ENCODE measurements at regions not wholly inside any gene's neighbourhood (a gene's known extent, or its start where the extent isn't known, plus 50 kb on each side); places are given as distances from the start of the nearest gene placed in this dataset.

- WGBS = 50% methylated on average over 7 of the region's 7 CpGs
- no peak overlapping the region for H3K27ac ChIP-seq
- intact Hi-C loops (cut with DNase I) = no loop called here
- H3K9me3 ChIP-seq = no peaks in the 10 kb centered on the region
- H3K4me1 ChIP-seq (replicated peaks) = no peaks in the 10 kb centered on the region
- H3K27me3 ChIP-seq (replicated peaks; ENCODE audit: insufficient read depth) = no peaks in the 10 kb centered on the region
- no peak for DNase-seq (ENCODE audit: low spot score)
- no peak overlapping the region for H3K4me3 ChIP-seq
- no peak for TF ChIP-seq POLR2AphosphoS5 (IDR thresholded peaks at IDR 0.05)
- TF ChIP-seq POLR2A (IDR thresholded peaks at IDR 0.05) = no peak
- no peak for TF ChIP-seq CTCF (IDR thresholded peaks at IDR 0.05)
- no peaks in the 10 kb centered on the region for H3K36me3 ChIP-seq
Measured at GRCh38 chr3:159843840-159844730, 144.6 kb upstream of the IL12A start.

- Histone ChIP-seq H3K9me3 (no peaks in the 10 kb centered on the region), H3K27me3 (replicated peaks; ENCODE audit: insufficient read depth) (no peaks in the 10 kb centered on the region), H3K4me1 (replicated peaks) (no peaks in the 10 kb centered on the region), H3K27ac (no peak overlapping the region), H3K4me3 (no peak overlapping the region), H3K36me3 (no peaks in the 10 kb centered on the region)
- no peak for DNase-seq (ENCODE audit: low spot score)
- intact Hi-C loops (cut with DNase I) = no loop called here
- 63% methylated on average over 4 of the region's 4 CpGs for WGBS
- TF ChIP-seq POLR2AphosphoS5 (IDR thresholded peaks at IDR 0.05) (no peak), POLR2A (IDR thresholded peaks at IDR 0.05) (no peak), CTCF (IDR thresholded peaks at IDR 0.05) (no peak)
Measured at GRCh38 chr3:159844801-159845261, 143.8 kb upstream of the IL12A start.

- no peaks in the 10 kb centered on the region for H3K4me1 ChIP-seq (replicated peaks)
- no peak for TF ChIP-seq CTCF (IDR thresholded peaks at IDR 0.05)
- no peak for TF ChIP-seq POLR2A (IDR thresholded peaks at IDR 0.05)
- no peak for TF ChIP-seq POLR2AphosphoS5 (IDR thresholded peaks at IDR 0.05)
- no peak overlapping the region for H3K4me3 ChIP-seq
- WGBS = 67% methylated on average over 3 of the region's 3 CpGs
- DNase-seq (ENCODE audit: low spot score) = no peak
- H3K27me3 ChIP-seq (replicated peaks; ENCODE audit: insufficient read depth) = no peaks in the 10 kb centered on the region
- H3K36me3 ChIP-seq = no peaks in the 10 kb centered on the region
- no peak overlapping the region for H3K27ac ChIP-seq
- no peaks in the 10 kb centered on the region for H3K9me3 ChIP-seq
- intact Hi-C loops (cut with DNase I) = no loop called here
Measured at GRCh38 chr3:159845737-159846136, 142.9 kb upstream of the IL12A start.

- DNase-seq (ENCODE audit: low spot score) = no peak
- Histone ChIP-seq H3K9me3 (no peaks in the 10 kb centered on the region), H3K27ac (no peak overlapping the region), H3K4me1 (replicated peaks) (no peaks in the 10 kb centered on the region), H3K36me3 (no peaks in the 10 kb centered on the region), H3K4me3 (no peak overlapping the region), H3K27me3 (replicated peaks; ENCODE audit: insufficient read depth) (no peaks in the 10 kb centered on the region)
- no peak for TF ChIP-seq POLR2AphosphoS5 (IDR thresholded peaks at IDR 0.05)
- no peak for TF ChIP-seq POLR2A (IDR thresholded peaks at IDR 0.05)
- no peak for TF ChIP-seq CTCF (IDR thresholded peaks at IDR 0.05)
- 31% methylated on average over 1 of the region's 1 CpG for WGBS
- intact Hi-C loops (cut with DNase I) = no loop called here
Measured at GRCh38 chr3:159846255-159846654, 142.4 kb upstream of the IL12A start.
